ENCODE measurements at regions not wholly inside any gene's neighbourhood (a gene's known extent, or its start where the extent isn't known, plus 50 kb on each side); places are given as distances from the start of the nearest gene placed in this dataset.

GRCh38 chr7:17205910-17206309 lies 92.5 kb upstream of the AHR start:
- H3K27ac ChIP-seq, result no peak overlapping the region
- H4K20me1 ChIP-seq (ENCODE audit: insufficient read depth), result no peaks in the 10 kb centered on the region
- no peaks in the 10 kb centered on the region for H3K27me3 ChIP-seq (ENCODE audit: insufficient read depth, low read depth)
- no peaks in the 10 kb centered on the region for H3K36me3 ChIP-seq (ENCODE audit: insufficient read depth)
- TF ChIP-seq, protein P1, sequence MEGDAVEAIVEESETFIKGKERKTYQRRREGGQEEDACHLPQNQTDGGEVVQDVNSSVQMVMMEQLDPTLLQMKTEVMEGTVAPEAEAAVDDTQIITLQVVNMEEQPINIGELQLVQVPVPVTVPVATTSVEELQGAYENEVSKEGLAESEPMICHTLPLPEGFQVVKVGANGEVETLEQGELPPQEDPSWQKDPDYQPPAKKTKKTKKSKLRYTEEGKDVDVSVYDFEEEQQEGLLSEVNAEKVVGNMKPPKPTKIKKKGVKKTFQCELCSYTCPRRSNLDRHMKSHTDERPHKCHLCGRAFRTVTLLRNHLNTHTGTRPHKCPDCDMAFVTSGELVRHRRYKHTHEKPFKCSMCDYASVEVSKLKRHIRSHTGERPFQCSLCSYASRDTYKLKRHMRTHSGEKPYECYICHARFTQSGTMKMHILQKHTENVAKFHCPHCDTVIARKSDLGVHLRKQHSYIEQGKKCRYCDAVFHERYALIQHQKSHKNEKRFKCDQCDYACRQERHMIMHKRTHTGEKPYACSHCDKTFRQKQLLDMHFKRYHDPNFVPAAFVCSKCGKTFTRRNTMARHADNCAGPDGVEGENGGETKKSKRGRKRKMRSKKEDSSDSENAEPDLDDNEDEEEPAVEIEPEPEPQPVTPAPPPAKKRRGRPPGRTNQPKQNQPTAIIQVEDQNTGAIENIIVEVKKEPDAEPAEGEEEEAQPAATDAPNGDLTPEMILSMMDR (conservative IDR thresholded peaks at IDR 0.05; ENCODE audit: low read depth, low read length), result no peak
- no peaks in the 10 kb centered on the region for H3K4me1 ChIP-seq (ENCODE audit: low read depth, poor library complexity, severe bottlenecking)
- H3K4me3 ChIP-seq (IDR thresholded peaks at IDR 0.05; ENCODE audit: insufficient read depth, low read depth, low read length), result no peak overlapping the region
- H2AFZ ChIP-seq (ENCODE audit: low read depth), result no peak overlapping the region
- no peak overlapping the region for H3K4me2 ChIP-seq
- no peak overlapping the region for H3K9ac ChIP-seq
- no peaks in the 10 kb centered on the region for H3K79me2 ChIP-seq (ENCODE audit: insufficient read depth, low read depth)

DNA sequence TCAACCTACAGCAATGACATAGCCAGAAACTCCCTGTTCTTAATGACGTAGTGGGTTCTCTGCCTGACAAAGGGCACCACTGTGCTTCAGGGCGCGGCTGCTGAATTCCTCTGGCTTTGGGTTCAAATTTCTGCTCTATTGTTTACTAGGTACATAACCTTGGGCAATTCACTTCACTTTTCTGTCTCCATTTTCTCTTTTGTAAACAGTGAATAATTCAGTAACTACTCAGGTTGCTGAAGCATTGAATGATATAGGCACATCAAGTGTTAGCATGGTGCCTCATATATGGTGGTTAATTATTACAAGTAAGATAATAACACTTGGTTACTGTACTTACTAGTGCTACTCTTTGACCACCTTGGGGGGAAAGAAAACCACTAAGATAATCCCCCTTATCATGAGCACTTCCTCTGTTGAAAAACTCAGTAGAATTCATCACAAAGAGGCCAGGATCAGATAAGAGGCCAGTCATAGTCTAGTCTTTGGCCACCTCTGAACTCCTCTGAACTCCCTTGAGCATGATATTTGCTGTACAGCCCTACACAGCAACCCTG lies 92.0 kb upstream of the AHR start:
- Histone ChIP-seq H3K9ac (no peak overlapping the region), H2AFZ (ENCODE audit: low read depth) (no peak overlapping the region), H3K27me3 (ENCODE audit: insufficient read depth, low read depth) (no peaks in the 10 kb centered on the region), H3K79me2 (ENCODE audit: insufficient read depth, low read depth) (no peaks in the 10 kb centered on the region), H3K4me2 (no peak overlapping the region), H3K27ac (no peak overlapping the region), H3K4me1 (ENCODE audit: low read depth, poor library complexity, severe bottlenecking) (no peaks in the 10 kb centered on the region), H3K4me3 (IDR thresholded peaks at IDR 0.05; ENCODE audit: insufficient read depth, low read depth, low read length) (no peak overlapping the region), H4K20me1 (ENCODE audit: insufficient read depth) (no peaks in the 10 kb centered on the region), H3K36me3 (ENCODE audit: insufficient read depth) (no peaks in the 10 kb centered on the region)
- TF ChIP-seq, protein P1 (conservative IDR thresholded peaks at IDR 0.05; ENCODE audit: low read depth, low read length), result no peak

DNA sequence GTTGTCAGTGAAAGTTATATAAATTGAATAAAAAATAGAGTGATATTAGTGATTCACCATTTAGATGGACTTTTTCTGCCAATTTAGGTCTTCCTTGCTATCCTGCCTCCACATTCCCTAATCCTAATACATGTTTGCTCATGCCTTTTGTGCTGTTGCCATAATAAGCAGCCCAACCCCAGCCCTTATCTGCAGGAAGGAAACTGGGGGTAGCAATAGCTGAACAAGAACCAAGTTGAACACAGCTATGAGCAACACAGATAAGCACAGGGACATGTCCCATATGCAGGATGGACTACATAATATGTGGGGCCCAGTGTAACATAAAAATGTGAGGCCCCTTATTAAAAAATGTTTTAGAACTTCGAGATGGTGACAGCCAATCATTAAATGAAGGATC lies 91.2 kb upstream of the AHR start:
- TF ChIP-seq, protein P1 (conservative IDR thresholded peaks at IDR 0.05; ENCODE audit: low read depth, low read length), result no peak
- H3K4me2 ChIP-seq, result no peak overlapping the region

DNA sequence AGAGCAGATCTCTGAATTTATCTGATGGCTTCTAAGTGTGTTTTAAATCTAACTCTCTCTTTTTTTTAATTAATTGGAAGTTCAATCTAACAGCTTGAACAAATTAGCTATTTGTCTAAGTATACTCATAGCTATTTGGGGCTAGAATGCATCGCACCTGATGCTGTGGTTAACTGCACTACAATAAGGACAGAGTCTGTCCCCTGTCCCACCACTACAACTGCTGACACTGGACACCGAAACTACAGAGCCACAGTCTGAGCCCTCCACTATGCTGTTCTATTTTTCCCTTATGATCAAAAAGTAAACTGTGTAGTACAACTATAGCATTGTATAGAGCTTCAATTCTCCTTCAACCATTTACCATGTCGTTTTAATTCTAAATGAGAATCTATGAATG lies 89.4 kb upstream of the AHR start:
- Histone ChIP-seq H3K79me2 (ENCODE audit: insufficient read depth, low read depth) (no peaks in the 10 kb centered on the region), H3K27me3 (ENCODE audit: insufficient read depth, low read depth) (no peaks in the 10 kb centered on the region), H3K4me1 (ENCODE audit: low read depth, poor library complexity, severe bottlenecking) (no peaks in the 10 kb centered on the region), H2AFZ (ENCODE audit: low read depth) (no peak overlapping the region), H3K27ac (no peak overlapping the region), H3K4me2 (no peak overlapping the region), H4K20me1 (ENCODE audit: insufficient read depth) (no peaks in the 10 kb centered on the region), H3K9ac (no peak overlapping the region), H3K4me3 (IDR thresholded peaks at IDR 0.05; ENCODE audit: insufficient read depth, low read depth, low read length) (no peak overlapping the region), H3K36me3 (ENCODE audit: insufficient read depth) (no peaks in the 10 kb centered on the region)
- TF ChIP-seq, protein P1 (conservative IDR thresholded peaks at IDR 0.05; ENCODE audit: low read depth, low read length), result no peak

More for the DNA sequence above, 91.2 kb upstream of the AHR start:
- Histone ChIP-seq H3K36me3 (ENCODE audit: insufficient read depth) (no peaks in the 10 kb centered on the region), H3K4me3 (IDR thresholded peaks at IDR 0.05; ENCODE audit: insufficient read depth, low read depth, low read length) (no peak overlapping the region), H3K27ac (no peak overlapping the region), H3K4me1 (ENCODE audit: low read depth, poor library complexity, severe bottlenecking) (no peaks in the 10 kb centered on the region), H3K27me3 (ENCODE audit: insufficient read depth, low read depth) (no peaks in the 10 kb centered on the region), H4K20me1 (ENCODE audit: insufficient read depth) (no peaks in the 10 kb centered on the region), H3K9ac (no peak overlapping the region), H2AFZ (ENCODE audit: low read depth) (no peak overlapping the region), H3K79me2 (ENCODE audit: insufficient read depth, low read depth) (no peaks in the 10 kb centered on the region)
